ENCODE measurements at regions not wholly inside any gene's neighbourhood (a gene's known extent, or its start where the extent isn't known, plus 50 kb on each side); places are given as distances from the start of the nearest gene placed in this dataset.

DNA sequence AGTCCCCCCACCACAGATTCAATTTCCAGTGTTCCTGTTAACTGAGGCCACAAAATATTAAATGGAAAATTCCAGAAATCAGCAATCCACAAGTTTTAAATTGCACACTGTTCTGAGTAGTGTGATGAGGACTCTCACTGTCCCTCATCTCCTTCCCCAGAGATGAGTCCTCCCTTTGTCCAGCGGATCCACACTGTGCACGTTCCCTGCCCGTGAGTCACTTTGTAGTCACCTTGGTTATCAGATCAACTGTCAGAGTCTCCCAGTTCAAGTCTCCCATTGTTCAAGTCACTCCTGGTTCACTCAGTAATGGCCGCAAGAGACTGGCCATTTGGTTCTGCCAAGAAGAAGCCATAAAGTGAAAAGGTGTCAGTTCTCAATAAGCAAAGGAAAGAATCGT is 168.6 kb upstream of the AFDN start:
- Histone ChIP-seq H3K4me3 (no peak overlapping the region), H3K4me1 (no peaks in the 10 kb centered on the region), H3K36me3 (no peaks in the 10 kb centered on the region), H3K27ac (replicated peaks) (no peak overlapping the region), H3K9me3 (replicated peaks) (no peaks in the 10 kb centered on the region), H3K27me3 (ENCODE audit: low read depth) (no peaks in the 10 kb centered on the region)
- intact Hi-C loops (cut with micrococcal nuclease): no loop called here
- TF ChIP-seq, protein P1, sequence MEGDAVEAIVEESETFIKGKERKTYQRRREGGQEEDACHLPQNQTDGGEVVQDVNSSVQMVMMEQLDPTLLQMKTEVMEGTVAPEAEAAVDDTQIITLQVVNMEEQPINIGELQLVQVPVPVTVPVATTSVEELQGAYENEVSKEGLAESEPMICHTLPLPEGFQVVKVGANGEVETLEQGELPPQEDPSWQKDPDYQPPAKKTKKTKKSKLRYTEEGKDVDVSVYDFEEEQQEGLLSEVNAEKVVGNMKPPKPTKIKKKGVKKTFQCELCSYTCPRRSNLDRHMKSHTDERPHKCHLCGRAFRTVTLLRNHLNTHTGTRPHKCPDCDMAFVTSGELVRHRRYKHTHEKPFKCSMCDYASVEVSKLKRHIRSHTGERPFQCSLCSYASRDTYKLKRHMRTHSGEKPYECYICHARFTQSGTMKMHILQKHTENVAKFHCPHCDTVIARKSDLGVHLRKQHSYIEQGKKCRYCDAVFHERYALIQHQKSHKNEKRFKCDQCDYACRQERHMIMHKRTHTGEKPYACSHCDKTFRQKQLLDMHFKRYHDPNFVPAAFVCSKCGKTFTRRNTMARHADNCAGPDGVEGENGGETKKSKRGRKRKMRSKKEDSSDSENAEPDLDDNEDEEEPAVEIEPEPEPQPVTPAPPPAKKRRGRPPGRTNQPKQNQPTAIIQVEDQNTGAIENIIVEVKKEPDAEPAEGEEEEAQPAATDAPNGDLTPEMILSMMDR (IDR thresholded peaks at IDR 0.05; ENCODE audit: borderline replicate concordance): no peak
- DNase-seq: no peak

DNA sequence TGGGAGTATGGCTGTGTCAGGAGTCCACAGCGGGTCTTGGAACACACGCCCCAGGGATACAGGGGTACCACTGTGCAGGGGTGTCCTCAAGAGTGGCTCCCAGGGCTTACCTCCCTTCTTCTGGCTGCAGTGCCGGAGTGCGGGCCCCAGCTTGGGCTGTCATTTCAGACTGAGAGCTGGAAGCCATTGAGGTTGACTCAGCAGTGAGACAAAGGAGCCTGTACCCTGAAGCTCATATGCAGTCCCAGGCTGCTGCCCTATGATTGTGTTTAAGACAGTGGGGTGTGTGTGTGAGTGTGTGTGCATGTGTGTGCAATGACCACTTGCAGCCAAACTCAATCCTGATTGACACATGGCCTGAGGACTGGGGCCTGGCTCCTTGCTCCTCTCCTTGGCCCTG is 167.7 kb upstream of the AFDN start:
- Histone ChIP-seq H3K4me1 (peaks cover 3% of the 10 kb centered on the region), H3K27ac (replicated peaks) (no peak overlapping the region), H3K27me3 (ENCODE audit: low read depth) (no peaks in the 10 kb centered on the region), H3K36me3 (no peaks in the 10 kb centered on the region), H3K9me3 (replicated peaks) (no peaks in the 10 kb centered on the region), H3K4me3 (no peak overlapping the region)
- DNase-seq: no peak
- intact Hi-C loops (cut with micrococcal nuclease): no loop called here
- TF ChIP-seq, protein P1 (IDR thresholded peaks at IDR 0.05; ENCODE audit: borderline replicate concordance): no peak

DNA sequence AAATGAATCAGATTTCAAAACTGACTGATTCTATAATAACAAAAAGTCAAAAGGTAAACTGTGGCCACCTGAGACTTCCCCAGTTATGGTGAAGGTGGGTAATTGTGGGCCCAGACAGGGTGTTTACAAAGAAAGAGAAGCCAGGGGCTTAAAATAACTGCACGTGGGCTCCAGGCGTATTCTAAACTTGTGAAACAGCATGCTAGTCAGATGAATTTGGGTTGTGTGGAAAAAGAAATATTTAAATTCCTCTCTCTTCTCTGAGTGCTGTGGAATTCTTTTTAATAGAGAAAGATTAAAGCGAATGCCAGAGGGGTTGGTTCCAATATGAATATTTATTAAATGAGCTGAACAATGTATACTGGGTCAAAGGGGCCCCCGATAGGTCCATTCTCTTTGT is 166.3 kb upstream of the AFDN start:
- TF ChIP-seq, protein P1 (IDR thresholded peaks at IDR 0.05; ENCODE audit: borderline replicate concordance): no peak

DNA sequence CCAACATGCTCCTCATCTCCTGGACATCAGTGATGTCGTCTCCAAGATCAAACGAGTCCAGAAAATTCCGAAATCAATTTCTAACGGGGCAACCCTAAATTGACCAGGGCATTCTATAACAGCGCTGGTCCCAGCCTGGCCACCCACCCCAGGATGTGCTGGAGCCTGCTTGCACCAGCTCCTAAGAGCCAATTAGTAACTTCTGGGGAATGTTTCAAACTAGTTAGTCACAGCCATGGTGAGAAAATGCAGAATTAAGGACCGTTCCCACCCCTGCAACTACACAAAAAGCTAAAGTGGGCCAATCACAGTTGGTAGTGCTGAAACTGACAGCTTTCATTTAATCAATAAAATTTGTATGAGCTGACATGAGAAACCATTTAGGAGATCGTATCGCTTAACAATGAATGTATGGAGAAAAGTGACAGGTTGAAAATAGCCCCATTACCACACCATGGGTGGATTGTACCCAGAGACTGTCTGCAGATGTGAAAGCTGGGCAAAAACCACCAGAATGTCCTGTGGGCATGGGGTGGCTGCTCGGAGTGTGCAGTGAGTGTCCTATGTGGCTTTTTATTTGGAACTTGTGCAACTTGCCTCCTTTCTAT is 165.7 kb upstream of the AFDN start:
- no peak overlapping the region for H3K4me3 ChIP-seq
- intact Hi-C loops (cut with micrococcal nuclease): no loop called here
- no peaks in the 10 kb centered on the region for H3K9me3 ChIP-seq (replicated peaks)
- TF ChIP-seq, protein P1 (IDR thresholded peaks at IDR 0.05; ENCODE audit: borderline replicate concordance): no peak
- no peaks in the 10 kb centered on the region for H3K36me3 ChIP-seq
- H3K4me1 ChIP-seq: peaks cover 15% of the 10 kb centered on the region
- H3K27ac ChIP-seq (replicated peaks): no peak overlapping the region
- no peaks in the 10 kb centered on the region for H3K27me3 ChIP-seq (ENCODE audit: low read depth)
- DNase-seq: no peak

More for the DNA sequence above, 166.3 kb upstream of the AFDN start:
- intact Hi-C loops (cut with micrococcal nuclease): no loop called here
- Histone ChIP-seq H3K27ac (replicated peaks) (no peak overlapping the region), H3K4me1 (peaks cover 15% of the 10 kb centered on the region), H3K9me3 (replicated peaks) (no peaks in the 10 kb centered on the region), H3K27me3 (ENCODE audit: low read depth) (no peaks in the 10 kb centered on the region), H3K36me3 (no peaks in the 10 kb centered on the region), H3K4me3 (no peak overlapping the region)
- DNase-seq: no peak

DNA sequence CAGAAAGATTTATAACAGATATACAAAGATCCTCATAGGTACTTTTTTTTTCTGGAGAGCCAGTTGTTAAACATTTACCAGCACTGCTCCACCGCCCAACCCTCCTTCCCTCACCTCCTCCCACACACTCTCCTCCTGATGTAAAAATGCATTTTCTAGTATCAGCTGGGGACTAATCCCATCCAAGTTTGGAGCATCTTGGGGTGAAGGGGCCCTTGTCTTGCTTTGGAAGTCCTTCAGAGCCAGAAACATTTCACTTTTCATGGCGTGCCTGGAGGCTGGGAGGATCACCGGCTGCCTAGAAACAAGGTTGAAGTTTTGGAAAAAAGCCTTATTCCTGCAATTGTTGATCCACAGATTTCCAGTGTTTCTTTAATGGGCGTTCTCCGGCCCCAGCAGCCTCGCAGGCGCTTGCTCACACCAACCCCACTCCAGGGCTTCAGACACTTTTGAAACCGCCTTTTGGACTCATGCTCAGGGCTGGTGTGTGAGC is 165.1 kb upstream of the AFDN start:
- Histone ChIP-seq H3K27ac (replicated peaks) (no peak overlapping the region), H3K36me3 (no peaks in the 10 kb centered on the region), H3K27me3 (ENCODE audit: low read depth) (no peaks in the 10 kb centered on the region), H3K9me3 (replicated peaks) (no peaks in the 10 kb centered on the region), H3K4me3 (no peak overlapping the region), H3K4me1 (peaks cover 15% of the 10 kb centered on the region)
- DNase-seq: no peak
- TF ChIP-seq, protein P1 (IDR thresholded peaks at IDR 0.05; ENCODE audit: borderline replicate concordance): no peak
- intact Hi-C loops (cut with micrococcal nuclease): no loop called here

All from left ventricle myocardium inferior (tissue), 1 donor.